Adrenal gland (tissue), 9 donors: ENCODE measurements at regions not wholly inside any gene's neighbourhood (a gene's known extent, or its start where the extent isn't known, plus 50 kb on each side); places are given as distances from the start of the nearest gene placed in this dataset.

Experiments
- DNase-seq, 7 donors: peaks; one replicate each; pipeline ENCODE4 v3.0.0-alpha.2; 2019 to 2020
- H3K27ac ChIP-seq, 5 donors: fragments of 200-600 bp; sonication (generic) in 4 of 5; 1 replicate in 3 of 5; 2 replicates in 2 of 5; pipeline versions ENCODE4 v1.5.1 to v1.8.0; 2016 to 2020; ENCODE audit warnings: mild to moderate bottlenecking in 1 of 5
- H3K27me3 ChIP-seq: fragments of 200-600 bp; 2 replicates; pipeline ENCODE4 v1.8.0; 2021
- H3K36me3 ChIP-seq, 2 donors: fragments of 200-600 bp; replicated peaks in 1 of 2; 1 replicate in 1 of 2; 2 replicates in 1 of 2; pipeline versions ENCODE4 v1.5.1 to v1.8.0; 2018 to 2022
- H3K4me1 ChIP-seq, 2 donors: fragments of 200-600 bp; replicated peaks in 1 of 2; 1 replicate in 1 of 2; 2 replicates in 1 of 2; pipeline versions ENCODE4 v1.5.1 to v1.8.0; 2018 to 2021
- H3K4me3 ChIP-seq, 4 donors: fragments of 200-600 bp; sonication (generic) in 3 of 4; one replicate each; pipeline ENCODE4 v1.5.1; 2016 to 2018
- H3K9me3 ChIP-seq, 3 donors: fragments of 200-600 bp; sonication (generic) in 1 of 3; replicated peaks in 1 of 3; 1 replicate in 2 of 3; 2 replicates in 1 of 3; pipeline versions ENCODE4 v1.5.1 to v1.8.0; 2016 to 2021
- CTCF ChIP-seq, 6 experiments: fragments of 450-650 bp in 4 of 6; fragments of 200-600 bp in 2 of 6; sonication (generic) in 1 of 6; IDR thresholded peaks; 1 replicate in 5 of 6; 2 replicates in 1 of 6; pipeline versions ENCODE4 v1.5.1 to v1.8.0; 2016 to 2021; ENCODE audit warnings: antibody characterized with exemption in 6 of 6, mild to moderate bottlenecking in 2 of 6, moderate library complexity in 1 of 6
- POLR2A ChIP-seq, 2 donors: fragments of 450-650 bp; IDR thresholded peaks; one replicate each; pipeline ENCODE4 v1.6.1; 2017; ENCODE audit warnings: antibody characterized with exemption in 2 of 2, mild to moderate bottlenecking in 2 of 2, moderate library complexity in 1 of 2
- WGBS, 4 donors: extraction: QIAGEN DNeasy Blood & Tissue Kit in 2 of 4; methylation state at CpG; one replicate each; pipeline versions ENCODE4 v1.1.5 to v1.1.7; 2013 to 2017; 5-methylcytosine and 5-hydroxymethylcytosine counted together
- intact Hi-C, 2 donors: fragments of 100-400 bp; cut with DNase I; formaldehyde crosslinking; loops; one replicate each; pipeline versions ENCODE4 v1.14.1 to v1.15.0; 2022 to 2023
- donor health status: healthy with polysubstance abuse.
- donor health status: Bipolar disorder and iron deficiency.
- donor health status: DM: yes; HTN: yes; CAD: no.
- donor health status: DM: no; HTN: no; CAD: no.
- donor health status: DM: no; HTN: no; CAD: no.

DNA sequence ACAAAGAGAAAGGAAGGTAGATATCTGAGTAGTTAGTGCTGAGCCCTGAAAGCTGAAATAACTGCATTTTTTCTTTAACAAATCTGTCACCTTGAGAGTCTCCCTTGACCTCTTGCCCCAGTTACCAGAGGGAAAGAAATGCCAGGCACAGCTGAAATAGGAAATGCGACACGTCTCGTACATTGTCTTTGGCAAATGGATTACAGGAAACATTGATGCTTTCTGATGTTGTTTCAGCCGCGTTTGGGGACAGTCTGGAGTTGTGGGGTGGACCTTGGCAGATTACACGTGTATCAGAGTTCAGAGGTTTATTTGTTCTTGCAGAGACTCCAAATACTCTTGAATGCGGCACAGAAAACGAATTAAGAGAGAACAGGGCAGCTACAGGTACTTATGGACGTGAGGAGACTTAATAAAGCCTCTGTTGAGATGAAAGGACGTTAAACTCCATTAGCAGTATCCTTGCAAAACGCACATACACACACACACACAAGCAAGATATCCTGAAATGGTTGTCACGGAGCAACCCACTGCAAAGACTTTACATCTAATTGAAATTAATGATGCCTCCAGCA is 272.8 kb upstream of the RORA start:
- intact Hi-C loops, result no loop called here
- H3K9me3 ChIP-seq, result no peaks in the 10 kb centered on the region
- H3K4me1 ChIP-seq, result no peaks in the 10 kb centered on the region
- no peak for TF ChIP-seq CTCF (IDR thresholded peaks at IDR 0.05)
- no peak for TF ChIP-seq POLR2A (IDR thresholded peaks at IDR 0.05)
- WGBS, 4 donors, result 50 to 54% (median 52%) methylated on average over 12 of the region's 12 CpGs
- DNase-seq, result peak in 1 of 7 donors; percentile 14
- H3K27me3 ChIP-seq, result peaks cover under 1% of the 10 kb centered on the region
- no peak overlapping the region for H3K4me3 ChIP-seq
- H3K27ac ChIP-seq, result no peak overlapping the region
- no peaks in the 10 kb centered on the region for H3K36me3 ChIP-seq

DNA sequence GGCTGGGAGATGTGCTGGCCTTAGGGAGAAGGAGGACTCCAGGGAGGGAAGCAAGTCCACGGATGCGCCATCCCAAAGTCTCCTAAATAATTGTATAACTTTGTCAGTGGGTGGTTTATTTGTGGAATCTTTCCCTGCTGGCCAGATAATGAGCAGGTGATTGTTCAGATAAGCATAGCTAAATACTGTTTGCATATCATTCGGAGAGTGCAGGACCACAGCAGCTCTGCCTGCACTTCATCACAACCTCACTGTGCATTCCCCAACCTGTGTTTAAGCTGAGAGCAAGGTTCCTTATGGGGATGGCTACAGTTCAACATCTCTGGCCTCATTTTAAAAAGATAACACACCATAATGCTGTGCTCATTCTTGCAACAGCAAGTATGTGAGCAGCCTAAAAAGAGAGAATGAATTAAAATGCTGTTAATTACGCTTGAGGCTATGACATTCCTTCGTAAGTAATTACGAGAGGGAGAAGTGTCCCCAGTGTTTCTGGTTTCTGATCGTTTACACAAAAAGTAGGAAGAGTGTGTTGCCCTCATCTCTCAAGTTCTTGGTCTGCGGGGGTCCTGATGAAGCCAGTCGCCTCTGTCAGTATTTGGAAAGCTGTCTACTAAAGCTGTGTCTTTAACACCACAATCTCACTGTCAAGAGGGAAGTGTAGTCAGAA is 272.0 kb upstream of the RORA start:
- Histone ChIP-seq H3K27ac (no peak overlapping the region), H3K27me3 (peaks cover 6% of the 10 kb centered on the region), H3K36me3 (no peaks in the 10 kb centered on the region), H3K4me3 (no peak overlapping the region), H3K9me3 (no peaks in the 10 kb centered on the region), H3K4me1 (no peaks in the 10 kb centered on the region)
- TF ChIP-seq CTCF (IDR thresholded peaks at IDR 0.05) (no peak), POLR2A (IDR thresholded peaks at IDR 0.05) (no peak)
- intact Hi-C loops, result no loop called here
- whole genome bisulfite sequencing, 4 donors, result 88 to 91% (median 90%) methylated on average over 9 of the region's 9 CpGs
- no peak for DNase-seq

- H3K9me3 ChIP-seq, result no peaks in the 10 kb centered on the region
- no peak overlapping the region for H3K27ac ChIP-seq
- DNase-seq, result no peak
- no peaks in the 10 kb centered on the region for H3K4me1 ChIP-seq
- H3K4me3 ChIP-seq, result no peak overlapping the region
- H3K27me3 ChIP-seq, result peaks cover 6% of the 10 kb centered on the region
- intact Hi-C loops, result no loop called here
- no peaks in the 10 kb centered on the region for H3K36me3 ChIP-seq
- TF ChIP-seq CTCF (IDR thresholded peaks at IDR 0.05), result no peak
- no peak for TF ChIP-seq POLR2A (IDR thresholded peaks at IDR 0.05)
These were observed 271.4 kb upstream of the RORA start for GRCh38 chr15:61500523-61500922.

DNA sequence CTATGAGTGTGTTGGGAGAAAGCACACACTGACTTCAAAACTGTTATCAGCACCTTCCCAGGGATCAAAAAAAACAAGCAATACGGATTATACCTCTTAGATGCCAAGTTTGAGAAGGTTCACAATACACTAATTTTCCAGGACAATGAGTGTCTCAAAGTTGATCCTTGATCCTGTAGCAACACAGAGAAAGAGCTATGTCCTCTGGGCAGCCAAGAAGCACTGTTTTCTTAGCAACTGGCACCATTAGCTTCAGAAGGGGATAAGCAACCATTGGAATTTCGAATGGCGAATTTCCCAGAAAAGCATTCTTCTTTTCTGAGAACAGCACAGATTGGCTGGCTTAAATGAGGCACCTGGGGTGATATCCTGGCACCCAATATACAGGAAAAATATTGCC is 270.3 kb upstream of the RORA start:
- WGBS, 4 donors, result 70 to 86% (median 80%) methylated on average over 3 of the region's 3 CpGs
- intact Hi-C loops, result no loop called here

More for the DNA sequence above, 270.3 kb upstream of the RORA start:
- Histone ChIP-seq H3K36me3 (no peaks in the 10 kb centered on the region), H3K4me1 (no peaks in the 10 kb centered on the region), H3K27ac (no peak overlapping the region), H3K27me3 (peaks cover 6% of the 10 kb centered on the region), H3K4me3 (no peak overlapping the region), H3K9me3 (no peaks in the 10 kb centered on the region)
- TF ChIP-seq CTCF (IDR thresholded peaks at IDR 0.05) (no peak), POLR2A (IDR thresholded peaks at IDR 0.05) (no peak)
- no peak for DNase-seq
